Iris pigment epithelial cell (primary cell): ENCODE measurements at regions not wholly inside any gene's neighbourhood (a gene's known extent, or its start where the extent isn't known, plus 50 kb on each side); places are given as distances from the start of the nearest gene placed in this dataset.
A peak's percentile ranks its signal among the peaks of the same experiment; 100 is the strongest.

Experiments used
- DNase-seq: peaks from one replicate; pipeline ENCODE4 v3.0.0-alpha.2; 2011; ENCODE audit warnings: low read depth

DNA sequence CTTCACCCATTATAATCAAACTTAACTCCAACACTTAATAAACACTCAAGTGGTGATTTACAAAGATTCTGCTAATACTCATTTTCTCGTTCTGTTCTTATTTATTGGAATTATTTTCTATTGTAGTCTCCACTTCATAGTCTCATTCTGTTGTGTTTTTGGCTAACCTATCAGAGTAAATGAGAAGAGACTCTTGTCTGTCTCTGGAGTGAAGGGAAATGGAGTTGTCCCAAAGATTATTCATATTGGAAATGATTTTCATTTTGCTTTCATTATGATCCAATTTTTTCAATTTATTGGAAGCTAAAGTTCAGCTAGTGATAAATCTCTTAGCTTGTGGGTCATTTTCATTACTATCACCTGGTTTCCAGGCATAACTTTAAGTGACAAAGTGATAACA, 454.9 kb upstream of the JAG1 start:
- no peak for DNase-seq

DNA sequence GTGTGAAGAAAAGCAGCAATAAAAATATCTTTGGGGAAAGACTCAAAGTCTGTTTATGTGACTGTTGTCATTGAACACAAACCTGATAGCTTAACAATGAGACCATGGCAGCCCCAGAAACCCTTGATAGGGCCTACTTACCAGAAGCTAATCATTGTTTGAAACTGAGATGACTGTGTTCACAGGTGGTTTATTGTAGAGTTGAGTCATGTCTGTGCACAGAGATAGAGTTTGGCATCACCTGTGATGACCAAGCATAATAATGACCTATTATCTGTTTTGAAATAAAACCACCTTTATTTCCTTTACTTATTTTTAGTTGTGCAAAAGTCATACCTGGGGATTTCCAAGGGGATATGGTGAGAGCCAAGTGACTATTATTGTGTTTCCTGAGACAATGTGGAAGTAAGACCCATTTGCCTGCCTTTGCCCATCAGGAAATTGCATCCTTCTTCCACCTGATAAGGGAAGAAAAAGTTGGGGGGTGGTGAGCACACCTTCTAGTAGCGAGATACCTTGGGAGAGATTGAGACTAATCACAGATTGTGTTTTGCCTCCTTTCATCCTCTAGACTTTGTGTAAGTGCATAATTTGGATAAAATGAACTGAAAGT, 456.9 kb upstream of the JAG1 start:
- no peak for DNase-seq

DNA sequence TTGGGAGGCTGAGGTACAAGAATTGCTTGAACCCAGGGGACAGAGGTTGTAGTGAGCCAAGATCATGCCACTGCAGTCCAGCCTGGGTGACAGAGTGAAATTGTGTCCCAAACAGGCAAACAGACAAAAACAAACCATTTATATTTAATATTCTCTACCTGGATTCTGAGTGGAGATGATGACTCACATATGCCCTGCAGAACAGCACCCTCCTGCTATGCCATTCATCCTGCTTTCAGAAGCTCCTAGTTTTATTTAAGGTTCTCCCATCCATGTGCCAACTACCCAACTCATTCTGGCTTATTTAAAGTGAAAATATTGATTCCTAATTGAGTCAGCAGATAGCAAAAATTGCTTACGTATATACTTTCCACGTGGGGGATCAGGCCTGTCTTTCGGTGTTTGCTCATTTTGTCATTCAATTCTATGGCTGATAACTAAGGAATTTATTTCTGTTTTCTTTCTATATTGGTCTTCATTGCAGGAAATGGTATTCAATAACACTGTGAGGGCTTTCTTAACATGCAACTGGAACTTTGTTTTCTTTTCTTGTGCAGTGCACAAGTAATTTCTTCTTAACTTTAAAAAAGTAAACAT, 459.1 kb upstream of the JAG1 start:
- DNase-seq: no peak

DNA sequence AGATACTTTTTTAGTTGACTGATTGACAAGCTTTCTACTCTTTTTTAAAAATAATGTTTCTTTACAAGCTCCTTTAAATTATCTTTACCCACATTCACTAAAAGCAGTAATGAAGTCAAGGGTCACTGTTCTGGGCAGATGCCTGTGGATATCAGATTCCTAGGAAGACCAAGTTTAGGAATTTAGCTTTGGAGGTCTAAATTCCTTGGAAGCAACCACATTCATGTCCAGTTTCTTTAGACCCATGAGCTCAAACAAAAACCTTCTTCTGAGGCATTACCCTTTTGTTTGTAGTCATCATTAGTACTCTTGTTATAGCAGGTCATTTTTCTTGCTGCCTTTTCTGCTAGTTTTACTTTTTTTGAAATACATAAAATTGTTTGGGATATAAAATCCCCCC, 462.9 kb upstream of the JAG1 start:
- no peak for DNase-seq

DNA sequence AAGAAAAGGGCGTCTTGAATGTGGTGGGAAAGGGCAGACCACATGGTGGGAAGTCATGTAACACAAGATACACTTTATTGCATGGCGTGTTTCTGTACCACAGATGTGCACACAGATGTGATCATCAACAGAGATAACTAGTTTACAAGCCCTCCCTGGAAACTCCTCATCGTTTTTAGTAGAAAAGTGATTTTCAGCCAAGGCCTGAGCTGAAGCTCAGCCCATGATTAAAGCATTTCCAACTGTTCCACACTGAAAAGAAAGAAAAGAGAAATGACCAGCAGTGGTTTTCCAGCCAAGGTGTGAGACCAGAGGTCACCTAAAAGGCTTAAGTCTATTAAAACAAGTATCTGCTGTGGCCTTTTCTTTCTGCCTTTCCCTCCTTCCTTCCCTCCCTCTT, 463.9 kb upstream of the JAG1 start:
- no peak for DNase-seq

DNA sequence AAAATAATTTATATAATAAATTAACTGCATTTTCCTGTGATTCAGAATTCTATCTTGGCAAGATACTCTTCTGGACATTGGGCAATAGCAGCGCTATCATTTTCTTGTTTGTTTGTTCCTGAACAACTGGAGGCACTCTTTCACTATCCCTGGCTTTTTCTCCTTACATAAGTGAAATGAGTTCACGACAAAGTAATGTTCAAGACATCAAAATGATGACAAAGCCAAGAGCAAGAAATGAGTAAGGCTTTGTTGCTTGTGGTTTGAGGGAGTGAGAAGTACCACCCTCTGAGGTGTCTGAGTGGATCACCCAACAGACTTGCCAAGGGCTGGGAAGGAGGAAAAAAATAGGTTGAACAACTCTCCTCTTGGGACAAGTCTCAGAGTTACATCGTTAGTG, 466.6 kb upstream of the JAG1 start:
- peak; percentile 93 for DNase-seq

DNA sequence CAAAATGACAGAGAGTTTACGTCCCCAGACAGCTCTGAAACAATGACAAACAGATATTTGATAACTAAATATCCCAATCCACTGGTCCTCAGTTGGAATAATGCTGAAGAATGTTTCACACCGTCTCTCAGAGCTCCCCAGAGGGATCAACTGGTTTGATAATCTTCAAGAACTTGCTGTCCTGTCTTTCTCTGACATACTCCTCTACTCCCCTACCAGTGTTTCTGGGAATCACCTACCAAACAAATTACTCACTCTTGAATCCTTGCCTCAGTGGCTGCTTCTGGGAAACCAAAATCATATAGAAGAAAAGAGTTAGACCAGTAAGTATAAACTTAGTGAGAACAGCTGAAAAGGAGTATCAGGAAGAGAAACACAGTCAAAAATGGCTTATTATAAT, 469.7 kb upstream of the JAG1 start:
- DNase-seq: peak; percentile 30

DNA sequence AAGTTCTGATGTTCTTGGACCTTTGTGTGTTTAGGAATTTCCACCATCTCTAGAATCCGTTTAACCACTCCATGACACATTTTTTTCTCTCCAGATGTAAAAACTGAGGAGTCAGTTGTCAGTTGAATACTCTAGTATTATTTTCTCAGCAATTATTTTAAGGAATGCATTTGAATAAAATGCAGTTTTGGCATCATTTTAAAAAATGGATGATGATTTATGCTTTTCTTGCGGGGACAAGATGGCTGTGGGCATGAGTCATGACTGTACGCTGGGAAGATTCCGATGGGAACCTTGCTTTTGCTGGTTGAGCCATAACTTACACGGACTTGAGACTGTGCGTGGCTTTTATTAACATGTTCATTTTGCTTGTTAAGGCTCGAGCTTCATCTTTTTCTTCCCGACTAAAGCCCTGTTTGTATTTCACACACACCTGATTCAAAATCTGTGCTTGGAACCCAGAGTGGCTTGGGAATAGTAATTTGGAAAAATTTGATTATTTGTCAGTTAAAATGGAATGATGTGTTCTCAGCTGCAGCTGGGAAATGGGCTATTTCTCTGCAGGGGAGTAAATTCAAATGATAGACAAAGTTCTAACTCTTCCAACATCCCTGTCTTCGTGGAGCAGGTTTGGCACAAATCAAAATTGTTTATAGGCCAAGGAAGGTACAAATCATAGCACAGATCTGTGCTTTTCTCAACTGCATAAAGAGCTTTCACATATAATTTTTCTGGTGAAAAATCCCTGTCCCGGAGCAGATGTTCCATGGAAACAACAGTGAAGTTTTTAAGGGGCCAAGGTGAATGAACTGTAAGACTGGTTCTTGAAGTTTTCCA, 470.5 kb upstream of the JAG1 start:
- peak; percentile 87 for DNase-seq

DNA sequence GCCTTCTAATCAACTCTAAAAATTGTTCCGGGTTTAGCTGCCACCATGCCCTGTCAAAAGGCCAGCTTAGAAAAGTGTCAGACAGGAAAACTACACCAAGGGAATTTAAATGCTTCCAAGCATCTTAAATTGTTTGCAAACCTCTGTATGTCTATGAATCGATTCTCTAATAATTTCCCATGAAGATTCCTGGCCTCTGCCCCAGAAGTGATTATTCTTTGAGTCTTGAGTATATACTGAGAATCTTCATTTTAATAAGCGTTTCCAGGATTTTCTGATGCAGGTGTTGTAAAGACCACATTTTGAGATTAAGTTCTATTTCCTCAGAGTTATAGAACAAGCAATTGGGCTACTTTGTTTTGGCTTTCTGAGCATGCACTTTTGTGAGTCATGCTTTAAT, 471.8 kb upstream of the JAG1 start:
- no peak for DNase-seq

DNA sequence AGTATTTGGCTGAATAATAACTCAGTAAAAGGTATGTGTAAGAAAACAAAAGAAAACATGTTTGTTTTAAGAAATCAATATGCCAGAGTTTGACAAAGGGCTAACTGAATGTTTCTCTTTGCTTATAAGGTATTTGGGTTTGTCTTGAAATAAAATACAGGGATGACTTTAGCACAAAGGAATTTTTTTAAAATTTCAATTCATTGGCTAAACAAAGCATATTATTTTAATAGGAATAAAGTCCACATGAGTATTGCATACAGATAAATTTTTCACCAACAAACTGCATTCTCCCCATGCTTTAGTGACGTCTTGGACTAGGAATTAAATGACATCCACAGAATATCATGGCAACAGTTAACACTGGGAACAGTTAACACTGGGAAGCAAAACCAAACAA, 480.0 kb upstream of the JAG1 start:
- DNase-seq: peak; percentile 38

DNA sequence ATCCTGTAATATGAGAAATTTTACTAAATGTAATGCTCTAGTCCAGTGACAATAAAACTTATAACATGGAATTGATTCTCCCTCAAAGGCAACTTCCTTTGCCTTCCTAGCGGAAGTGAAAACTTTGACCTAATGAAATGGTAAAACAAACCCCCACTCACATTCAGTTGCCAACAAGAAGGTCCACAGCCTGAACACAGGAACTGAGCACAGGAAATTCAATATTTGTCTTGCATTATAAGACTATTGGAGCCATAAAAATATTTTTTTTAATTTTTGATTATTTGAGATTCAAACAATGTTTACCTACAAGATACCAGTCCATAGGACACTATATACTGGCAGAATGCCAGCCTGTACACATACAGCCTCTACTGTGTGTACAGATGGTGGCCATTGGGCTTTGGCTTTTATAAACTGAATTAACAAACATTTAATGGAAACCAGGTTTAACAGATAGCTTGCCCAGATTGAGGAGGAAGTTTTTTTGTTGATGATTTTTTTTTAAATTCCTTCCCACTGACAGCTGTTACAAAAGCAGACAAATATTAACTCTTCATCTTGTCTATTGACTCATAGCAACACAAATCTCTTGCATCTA, 481.5 kb upstream of the JAG1 start:
- no peak for DNase-seq

DNA sequence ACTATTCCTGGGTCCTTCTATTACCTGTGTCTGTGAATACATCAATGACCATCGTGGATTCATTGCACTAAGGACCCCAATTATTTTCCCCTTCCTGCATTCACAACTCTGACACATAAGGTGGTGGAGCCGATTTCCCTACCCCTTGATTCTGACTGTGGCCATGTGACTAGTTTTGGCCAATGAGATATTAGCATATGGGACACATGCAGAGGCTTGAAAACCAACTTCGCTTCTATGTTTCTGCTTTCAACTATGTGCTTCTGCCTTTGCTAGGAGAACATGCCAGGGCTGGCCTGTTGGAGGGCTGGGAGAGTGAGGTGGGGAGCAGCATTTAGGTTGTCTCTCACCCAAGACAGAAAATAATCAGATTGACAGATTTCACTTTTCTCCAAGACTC, 483.1 kb upstream of the JAG1 start:
- DNase-seq: no peak

DNA sequence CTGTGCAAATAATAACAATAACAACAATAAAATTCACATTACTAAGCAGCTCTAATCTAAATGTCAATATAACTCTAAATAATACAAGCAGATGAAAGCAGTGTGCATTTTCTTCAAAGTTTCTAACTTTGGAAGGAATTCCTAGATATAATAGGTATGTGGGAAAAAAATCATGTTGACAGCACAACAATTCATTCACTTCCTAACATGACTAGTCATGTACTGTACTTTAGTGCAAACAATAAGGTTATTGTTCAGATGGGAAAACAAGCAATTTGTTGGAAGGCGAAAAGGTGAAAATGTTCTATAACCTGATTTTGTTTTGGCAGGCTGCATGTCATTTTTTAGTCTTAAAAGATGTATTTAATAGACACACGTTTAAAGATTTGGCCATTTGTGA, 484.3 kb upstream of the JAG1 start:
- DNase-seq: no peak

DNA sequence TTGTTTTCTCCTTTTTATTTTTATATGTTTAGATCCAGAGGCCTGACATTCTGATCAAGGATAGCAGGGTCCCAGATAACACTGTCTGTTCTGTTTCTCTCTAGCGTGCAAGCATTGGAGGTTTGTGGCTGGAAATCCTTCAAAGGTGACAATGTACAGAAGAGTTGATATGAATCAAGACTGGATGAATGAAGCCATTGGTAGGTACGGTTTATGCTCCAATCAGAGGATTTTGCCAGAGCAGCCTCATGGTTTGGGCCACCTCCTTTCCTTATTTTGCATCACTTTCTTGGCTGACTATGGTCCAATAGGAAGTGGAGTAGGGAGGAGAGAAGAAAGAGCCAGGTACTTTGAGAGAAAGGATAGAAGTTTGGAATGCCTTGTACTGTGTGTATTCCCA, 484.8 kb upstream of the JAG1 start:
- no peak for DNase-seq

DNA sequence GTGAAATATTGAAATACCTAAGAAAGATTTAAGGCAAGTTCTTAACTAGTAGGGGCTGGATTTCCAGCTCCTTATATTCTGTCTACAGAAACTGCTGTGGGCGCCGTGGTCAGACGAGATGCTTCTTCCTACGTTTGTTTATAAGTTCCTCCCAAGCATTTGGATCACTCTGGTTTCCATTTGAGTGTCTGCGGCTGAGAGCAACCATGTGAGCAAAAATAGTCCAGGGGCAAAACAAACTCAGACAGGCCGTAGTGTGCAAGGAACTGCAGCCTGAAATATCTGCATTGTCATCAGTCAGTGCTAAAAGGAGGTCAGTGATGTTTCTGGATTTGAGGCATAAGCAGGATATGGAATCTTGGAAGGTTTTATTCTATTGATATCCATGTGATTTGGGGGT, 485.9 kb upstream of the JAG1 start:
- DNase-seq: peak; percentile 91

DNA sequence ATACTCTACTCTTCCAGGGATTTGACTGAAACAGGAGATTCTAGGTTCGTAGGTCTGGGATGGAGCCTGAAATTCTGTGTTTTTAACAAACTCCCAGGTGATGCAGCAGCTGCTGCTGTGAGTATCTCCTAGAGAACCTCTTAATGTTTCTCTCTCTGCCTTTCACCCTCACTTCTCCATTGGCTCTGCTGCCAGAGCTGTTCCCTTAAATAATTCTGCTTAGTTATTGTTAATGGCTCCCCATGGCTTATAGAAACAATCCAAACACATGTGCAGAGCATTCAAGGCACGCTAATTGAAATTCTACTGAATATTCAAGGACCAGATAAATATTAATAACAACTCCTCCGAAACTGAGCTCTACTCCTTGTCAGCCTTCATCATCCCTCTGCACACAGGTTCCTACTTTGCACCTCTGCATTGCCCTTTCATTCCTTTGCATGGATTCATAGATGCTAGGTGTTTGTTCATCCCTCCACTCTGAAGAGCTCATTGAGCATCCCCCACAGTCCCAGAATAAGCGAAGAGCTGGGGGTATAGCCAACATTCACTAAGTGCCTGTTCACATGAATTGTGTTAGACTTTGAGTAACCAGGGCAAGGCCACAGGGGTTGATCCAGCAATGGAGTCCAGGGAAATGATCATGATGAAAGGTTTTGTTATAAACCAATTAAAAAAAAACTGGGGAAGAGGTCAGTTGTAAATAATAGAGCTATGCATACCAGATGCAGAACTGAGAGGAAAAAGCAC, 488.4 kb upstream of the JAG1 start:
- DNase-seq: no peak

DNA sequence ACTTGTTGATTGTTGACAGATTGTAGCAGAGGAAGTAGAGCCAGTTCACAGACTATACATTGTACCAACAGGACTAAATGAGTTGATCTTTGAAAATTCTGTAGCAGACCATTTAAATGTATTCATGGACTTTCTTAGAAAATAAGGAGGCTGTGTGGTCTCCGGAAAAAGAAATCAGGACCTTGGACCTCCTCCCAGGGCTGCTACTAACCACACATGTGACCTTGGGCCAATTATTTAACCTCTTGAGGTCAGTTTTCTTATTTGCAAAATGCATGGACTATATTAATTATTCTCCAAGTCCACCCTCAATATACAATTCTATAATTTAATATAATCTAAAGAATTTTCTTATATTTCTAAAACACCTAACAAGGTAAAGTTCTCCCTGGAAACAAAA, 492.0 kb upstream of the JAG1 start:
- no peak for DNase-seq

DNA sequence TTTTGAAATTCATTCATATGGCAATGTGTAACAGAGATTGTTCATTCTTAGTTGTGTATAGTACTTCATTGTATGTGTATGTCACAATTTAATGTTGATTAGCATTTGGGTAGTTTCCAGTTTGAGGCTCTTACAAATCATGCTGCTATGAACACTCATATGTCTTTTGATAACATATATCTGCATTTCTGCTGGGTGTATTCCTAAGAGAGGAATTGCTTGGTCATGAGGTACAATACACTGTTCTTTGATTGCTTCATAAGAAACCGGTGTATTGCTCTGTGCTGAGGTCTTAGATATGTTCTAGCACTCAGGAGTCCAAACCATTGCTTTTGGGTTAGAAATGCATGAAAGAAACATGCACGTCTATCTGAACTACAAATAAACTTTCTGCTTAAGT, 492.9 kb upstream of the JAG1 start:
- peak; percentile 35 for DNase-seq

DNA sequence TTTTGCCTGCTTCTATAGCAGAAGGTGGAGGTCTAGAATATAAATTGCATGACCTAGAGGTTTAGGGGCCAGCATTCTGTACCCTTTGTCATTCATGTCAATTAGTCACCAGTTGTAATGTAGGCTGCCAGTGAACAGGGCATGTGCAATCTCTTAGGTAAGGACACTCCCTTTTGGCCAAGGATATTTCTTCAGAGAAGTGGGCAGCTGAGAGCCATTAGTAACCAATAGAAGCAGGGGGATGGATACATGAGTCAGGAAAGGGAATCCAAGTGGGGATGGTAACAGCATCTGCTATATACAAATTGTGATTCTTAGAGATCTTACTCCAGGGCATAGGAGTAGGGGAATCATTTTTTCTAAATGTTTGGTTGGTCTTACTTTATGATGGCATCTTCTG, 494.2 kb upstream of the JAG1 start:
- no peak for DNase-seq

DNA sequence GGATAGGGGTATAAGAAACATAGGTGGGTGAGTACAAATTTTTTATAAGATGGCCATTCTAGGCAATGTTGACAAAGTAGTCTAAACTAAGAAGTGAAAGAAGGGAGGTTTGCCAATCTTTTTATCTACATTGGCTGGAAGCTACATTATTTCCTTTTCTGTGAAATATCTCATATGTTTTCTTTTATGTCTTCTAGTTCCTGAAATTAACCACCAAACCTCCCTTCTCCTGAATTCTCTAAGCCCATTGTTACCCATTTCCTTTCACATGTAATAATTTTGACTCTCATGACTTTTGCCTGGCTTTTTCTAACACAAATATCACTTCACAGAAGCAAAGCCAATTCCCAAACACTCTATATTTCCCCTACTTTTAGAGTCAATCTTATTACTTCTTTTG, 496.2 kb upstream of the JAG1 start:
- no peak for DNase-seq

DNA sequence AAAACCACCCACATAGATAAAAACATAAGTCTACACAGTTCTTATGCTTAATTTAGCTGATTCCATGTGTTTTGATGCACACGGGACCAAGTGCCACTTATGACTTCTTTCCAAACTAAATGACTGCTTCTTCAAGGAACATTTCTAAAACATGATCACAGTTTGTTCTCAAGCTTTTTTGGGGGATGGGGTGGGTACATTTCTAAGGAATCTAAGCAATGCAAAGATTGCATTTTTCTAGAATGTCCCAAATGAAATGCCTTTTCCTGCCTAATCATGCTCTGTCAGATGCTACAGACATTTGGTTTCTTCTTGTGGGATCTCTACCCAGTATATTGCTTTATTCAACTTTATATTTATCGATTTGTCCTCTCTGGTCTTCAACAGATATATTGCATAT, 496.8 kb upstream of the JAG1 start:
- peak; percentile 58 for DNase-seq

DNA sequence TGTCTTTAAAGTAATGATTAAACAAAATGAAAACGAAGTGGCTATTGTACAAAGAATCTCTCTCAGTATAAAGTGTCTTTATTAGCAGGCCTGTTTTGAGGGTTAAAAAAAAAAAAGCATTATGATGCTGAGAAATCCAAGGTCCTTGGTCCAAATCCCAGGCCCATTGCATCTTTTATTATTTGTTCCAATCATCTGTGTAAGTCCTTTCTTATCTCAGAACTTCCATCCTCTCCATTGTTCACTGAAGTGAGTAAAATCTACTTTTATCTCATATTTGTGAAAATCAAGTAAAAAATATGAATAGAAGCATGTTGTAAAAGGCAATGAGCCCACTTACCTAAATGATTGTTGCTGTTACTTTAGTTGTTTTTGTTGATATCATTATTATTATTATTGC, 499.1 kb upstream of the JAG1 start:
- no peak for DNase-seq

DNA sequence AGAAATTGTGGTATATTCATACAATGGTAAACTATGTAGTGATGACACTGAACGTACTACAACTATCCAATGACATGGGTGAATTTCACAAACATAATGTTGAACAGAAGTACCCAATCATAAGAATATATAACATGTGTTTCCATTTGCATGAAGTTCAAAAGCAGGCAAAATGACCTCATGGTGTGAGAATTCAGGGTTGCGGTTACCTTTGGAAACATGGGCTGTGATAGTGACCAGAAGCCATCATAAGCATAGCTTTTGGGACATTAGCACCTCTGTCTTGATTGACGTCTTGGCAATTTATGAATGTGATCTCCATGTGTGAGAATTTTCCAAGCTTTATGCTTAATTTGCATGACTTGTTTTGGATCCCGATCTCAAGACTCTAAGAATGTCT, 500.1 kb upstream of the JAG1 start:
- DNase-seq: no peak
